ENCODE measurements at regions not wholly inside any gene's neighbourhood (a gene's known extent, or its start where the extent isn't known, plus 50 kb on each side); places are given as distances from the start of the nearest gene placed in this dataset.

GRCh38 chr1:148334339-148335130, 148.6 kb downstream of the PPIAL4G start (continued):
- TF ChIP-seq ZBED4 (CRISPR knock-in tag; IDR thresholded peaks at IDR 0.05; ENCODE audit: borderline replicate concordance) (no peak), SIX1 (CRISPR knock-in tag; IDR thresholded peaks at IDR 0.05; ENCODE audit: borderline replicate concordance) (no peak), MXI1 (IDR thresholded peaks at IDR 0.05; ENCODE audit: borderline replicate concordance, low read depth, low read length) (no peak), ZFP91 (CRISPR knock-in tag; IDR thresholded peaks at IDR 0.05; ENCODE audit: borderline replicate concordance) (no peak; the same call in 1 of the 2 replicates), ZKSCAN8 (CRISPR knock-in tag; IDR thresholded peaks at IDR 0.05; ENCODE audit: borderline replicate concordance) (no peak), ZNF451 (CRISPR knock-in tag; IDR thresholded peaks at IDR 0.05) (no peak), SOX5 (CRISPR knock-in tag; IDR thresholded peaks at IDR 0.05; ENCODE audit: borderline replicate concordance) (0 out of 2 replicates have a peak, but pooled peaks have one; percentile 8), SMYD3 (CRISPR knock-in tag; IDR thresholded peaks at IDR 0.05) (no peak), POGZ (CRISPR knock-in tag; IDR thresholded peaks at IDR 0.05) (no peak), SP5 (CRISPR knock-in tag; IDR thresholded peaks at IDR 0.05; ENCODE audit: borderline replicate concordance, low read depth) (no peak), ZMAT5 (CRISPR knock-in tag; IDR thresholded peaks at IDR 0.05; ENCODE audit: borderline replicate concordance, low read depth) (no peak), SRF (IDR thresholded peaks at IDR 0.05; ENCODE audit: low read depth, low read length) (no peak), DMTF1 (CRISPR knock-in tag; IDR thresholded peaks at IDR 0.05) (no peak), MAFK (conservative IDR thresholded peaks at IDR 0.05 in 1 of 2, IDR thresholded peaks at IDR 0.05 in 1 of 2; ENCODE audit: low read length in 2 of 2) (no peak), SP140L (CRISPR knock-in tag; IDR thresholded peaks at IDR 0.05; ENCODE audit: borderline replicate concordance) (no peak), AKAP8 (CRISPR knock-in tag; IDR thresholded peaks at IDR 0.05) (no peak), HNF1B (CRISPR knock-in tag; IDR thresholded peaks at IDR 0.05) (no peak), IRF1 (CRISPR knock-in tag; IDR thresholded peaks at IDR 0.05; ENCODE audit: low read depth) (no peak)
